K562 (cell line): ENCODE measurements at regions not wholly inside any gene's neighbourhood (a gene's known extent, or its start where the extent isn't known, plus 50 kb on each side); places are given as distances from the start of the nearest gene placed in this dataset.

ENCODE experiments used
- ATAC-seq: fragments of 200-7000 bp; cut with Tn5 transposase; 3 replicates; pipeline ENCODE4 v1.9.1; 2020; ENCODE audit warnings: moderate library complexity
- BruUV-seq: library from RNA; stranded (reverse); fragments of 400-500 nt; replicated peaks from 2 replicates; lab custom pipeline; 2021; lab: Mats Ljungman, UMichigan
- CTCF ChIA-PET: fragments of 300-600 bp; formaldehyde crosslinking; extraction: SDS; loops from one replicate; lab custom pipeline; 2021; ENCODE audit warnings: low intra/inter-chr PET ratio; lab: Yijun Ruan, JAX
- POLR2A ChIA-PET: fragments of 300-600, 350-650 bp; sonication (Branson Sonifier 250); formaldehyde crosslinking; extraction: SDS; loops from one replicate; lab custom pipeline; 2021; ENCODE audit warnings: antibody characterized with exemption, inconsistent platforms; lab: Yijun Ruan, JAX
- DNase-seq, 4 experiments: peaks; one replicate each; pipeline versions ENCODE4 v3.0.0 to v3.0.0-alpha.2; 2011 to 2018; ENCODE audit warnings: low spot score in 3 of 4, mixed read lengths in 3 of 4; ENCODE audit errors: extremely low read depth in 1 of 4
- FAIRE-seq: peaks from 2 replicates; lab custom pipeline; 2011; peaks lifted over from hg19 to GRCh38; lab: Jason Lieb, UNC
- H2AFZ ChIP-seq: 2 replicates; pipeline ENCODE4 v1.6.0; 2011; ENCODE audit warnings: low read depth, low read length, control low read depth, inconsistent platforms
- H3K27ac ChIP-seq: fragments of 200-600 bp; 3 replicates; pipeline ENCODE4 v1.8.0; 2011; ENCODE audit warnings: low read depth, mild to moderate bottlenecking, control low read depth, inconsistent platforms, low read length, moderate library complexity, mixed read lengths; ENCODE audit errors: extremely low read depth
- H3K27me3 ChIP-seq, 2 experiments: fragments of 300-600 bp in 1 of 2; 2 replicates in 1 of 2; 3 replicates in 1 of 2; pipeline versions ENCODE4 v1.6.0 to v1.8.0; 2011; ENCODE audit warnings: inconsistent platforms in 2 of 2, low read length in 2 of 2, mild to moderate bottlenecking in 1 of 2, mixed read lengths in 1 of 2, moderate library complexity in 1 of 2; ENCODE audit not compliant: control insufficient read depth in 2 of 2, insufficient read depth in 2 of 2
- H3K36me3 ChIP-seq: fragments of 300-600 bp; 3 replicates; pipeline ENCODE4 v1.8.0; 2011; ENCODE audit warnings: mild to moderate bottlenecking, low read length, inconsistent platforms; ENCODE audit not compliant: control insufficient read depth, insufficient read depth
- H3K4me1 ChIP-seq, 2 experiments: fragments of 200-600 bp in 1 of 2; replicated peaks in 1 of 2; 2 replicates in 1 of 2; 3 replicates in 1 of 2; pipeline versions ENCODE4 v1.5.1 to v1.8.0; 2011; ENCODE audit warnings: inconsistent platforms in 2 of 2, low read length in 2 of 2, mild to moderate bottlenecking in 1 of 2, mixed read lengths in 1 of 2, moderate library complexity in 1 of 2; ENCODE audit not compliant: control insufficient read depth in 2 of 2, insufficient read depth in 2 of 2
- H3K4me2 ChIP-seq: 2 replicates; pipeline ENCODE4 v1.6.1; 2011; ENCODE audit warnings: low read length, control low read depth, inconsistent platforms, mixed read lengths; ENCODE audit not compliant: insufficient read depth
- H3K4me3 ChIP-seq: fragments of 200-600 bp; sonication (generic), shearing (Covaris generic); 2 replicates; pipeline ENCODE4 v1.5.1; 2016; ENCODE audit warnings: control low read depth, inconsistent platforms
- H3K79me2 ChIP-seq: fragments of 200-600 bp; 3 replicates; pipeline ENCODE4 v1.8.0; 2011; ENCODE audit warnings: low read length, inconsistent platforms; ENCODE audit not compliant: control insufficient read depth, insufficient read depth
- H3K9ac ChIP-seq, 2 experiments: 2 replicates each; pipeline versions ENCODE4 v1.6.0 to v1.6.1; 2011; ENCODE audit warnings: low read depth in 2 of 2, low read length in 2 of 2, control low read depth in 1 of 2, inconsistent platforms in 1 of 2, mild to moderate bottlenecking in 1 of 2, mixed read lengths in 1 of 2; ENCODE audit not compliant: insufficient read depth in 1 of 2
- H3K9me1 ChIP-seq: one replicate; pipeline ENCODE4 v1.6.0; 2011; ENCODE audit warnings: inconsistent platforms, mild to moderate bottlenecking, low read length, moderate library complexity; ENCODE audit not compliant: control insufficient read depth, insufficient read depth
- H3K9me3 ChIP-seq: replicated peaks from 2 replicates; pipeline ENCODE4 v1.5.1; 2011; ENCODE audit warnings: low read depth, low read length, inconsistent platforms; ENCODE audit not compliant: control insufficient read depth, insufficient read depth
- H4K20me1 ChIP-seq: replicated peaks from 2 replicates; pipeline ENCODE4 v1.6.1; 2011; ENCODE audit warnings: low read length, inconsistent platforms, mixed read lengths; ENCODE audit not compliant: control insufficient read depth, insufficient read depth
- CEBPZ ChIP-seq: fragments of 150-350 bp; IDR thresholded peaks from 2 replicates; pipeline ENCODE4 v1.6.1; 2014; ENCODE audit warnings: low read depth, mild to moderate bottlenecking, low read length, borderline replicate concordance
- CHD4 ChIP-seq: fragments of 200-600 bp; sonication (generic); IDR thresholded peaks from 3 replicates; pipeline ENCODE4 v1.6.1; 2012; ENCODE audit warnings: low read depth, mild to moderate bottlenecking, mixed read lengths, low read length, inconsistent platforms; ENCODE audit not compliant: insufficient read depth, insufficient replicate concordance, poor library complexity, severe bottlenecking
- CTCFL ChIP-seq: IDR thresholded peaks from 2 replicates; pipeline ENCODE4 v1.6.1; 2011; ENCODE audit warnings: borderline replicate concordance, low read depth, mild to moderate bottlenecking, moderate library complexity, low read length; ENCODE audit not compliant: insufficient read depth, poor library complexity, severe bottlenecking
- HMBOX1 ChIP-seq: sonication (generic); IDR thresholded peaks from 2 replicates; pipeline ENCODE4 v1.6.1; 2016
- HMG20B ChIP-seq: fragments of 250-450 bp; sonication (Bioruptor Pico); IDR thresholded peaks from 2 replicates; pipeline ENCODE4 v1.5.0; 2021; ENCODE audit warnings: mild to moderate bottlenecking
- HSF4 ChIP-seq: fragments of 250-450 bp; sonication (Bioruptor Pico); IDR thresholded peaks from 2 replicates; pipeline ENCODE4 v2.1.2; 2022; ENCODE audit warnings: mild to moderate bottlenecking, moderate library complexity, borderline replicate concordance
- LEF1 ChIP-seq: fragments of 450-650 bp; IDR thresholded peaks from 2 replicates; pipeline ENCODE4 v1.6.1; 2016; ENCODE audit warnings: mild to moderate bottlenecking
- POU5F1 ChIP-seq: fragments of 150-350 bp; IDR thresholded peaks from 2 replicates; pipeline ENCODE4 v1.6.1; 2014; ENCODE audit warnings: borderline replicate concordance, low read length, low read depth, mild to moderate bottlenecking; ENCODE audit not compliant: partially characterized antibody
- RBM22 ChIP-seq: fragments of 200-400 bp; formaldehyde crosslinking; IDR thresholded peaks from 2 replicates; pipeline ENCODE4 v1.6.1; 2018; ENCODE audit warnings: low read length, low read depth; ENCODE audit not compliant: poor library complexity, severe bottlenecking
- RUNX1 ChIP-seq: sonication (generic); IDR thresholded peaks from 2 replicates; pipeline ENCODE4 v1.6.1; 2016; ENCODE audit warnings: antibody characterized with exemption, low read depth
- SRSF1 ChIP-seq: fragments of 200-400 bp; formaldehyde crosslinking; IDR thresholded peaks from 2 replicates; pipeline ENCODE4 v1.6.1; 2017; ENCODE audit warnings: mild to moderate bottlenecking, low read depth, low read length, moderate library complexity
- ZNF518B ChIP-seq: fragments of 250-450 bp; sonication (Bioruptor Pico); IDR thresholded peaks from 2 replicates; pipeline ENCODE4 v1.5.0; 2021; ENCODE audit warnings: mild to moderate bottlenecking, moderate library complexity
- ZNF57 ChIP-seq: fragments of 450-650 bp; formaldehyde crosslinking; IDR thresholded peaks from 2 replicates; pipeline ENCODE4 v1.4.0; 2020; ENCODE audit warnings: mild to moderate bottlenecking, moderate library complexity
- WGBS: fragments of 100-300 bp; shearing (Covaris generic); methylation state at CpG from one replicate; pipeline ENCODE4 v1.1.6; 2016; ENCODE audit warnings: low coverage, mixed read lengths; ENCODE audit not compliant: insufficient coverage; ENCODE audit errors: missing lambda C conversion rate; 5-methylcytosine and 5-hydroxymethylcytosine counted together
- in situ Hi-C: fragments of 300-500 bp; cut with MboI; formaldehyde crosslinking; loops from 4 replicates; pipeline ENCODE4 v1.15.0; 2018; ENCODE audit warnings: inconsistent platforms, mixed read lengths
- intact Hi-C: fragments of 100-400 bp; cut with micrococcal nuclease; formaldehyde crosslinking; loops from 2 replicates; pipeline ENCODE4 v1.14.2; 2022

- FAIRE-seq (no peak), ATAC-seq (no peak), DNase-seq (no peak)
- Histone ChIP-seq H3K36me3 (no peaks in the 10 kb centered on the region), H3K9me3 (no peaks in the 10 kb centered on the region), H4K20me1 (no peaks in the 10 kb centered on the region), H3K79me2 (no peaks in the 10 kb centered on the region; the same call in 2 of the 3 replicates), H3K4me3 (no peak overlapping the region), H3K4me2 (no peak overlapping the region), H3K9ac (no peak overlapping the region), H3K9me1 (no peaks in the 10 kb centered on the region), H2AFZ (no peak overlapping the region), H3K27me3 (no peaks in the 10 kb centered on the region), H3K4me1 (no peaks in the 10 kb centered on the region), H3K27ac (no peak overlapping the region)
- ChIA-PET POLR2A (no interaction called here), CTCF (no interaction called here)
- in situ Hi-C loops, result no loop called here
- intact Hi-C loops, result no loop called here
- 71% methylated on average over 1 of the region's 1 CpG for WGBS
- no TSS peak for BruUV-seq
- TF ChIP-seq POU5F1, result no peak
- no peak for TF ChIP-seq RBM22
- no peak for TF ChIP-seq ZNF518B (CRISPR knock-in tag)
- no peak for TF ChIP-seq HSF4 (CRISPR knock-in tag)
- no peak for TF ChIP-seq RUNX1
- no peak for TF ChIP-seq ZNF57 (CRISPR knock-in tag)
- TF ChIP-seq LEF1, result no peak
- TF ChIP-seq HMBOX1, result no peak
- no peak for TF ChIP-seq SRSF1
- no peak for TF ChIP-seq HMG20B (CRISPR knock-in tag)
- TF ChIP-seq CHD4, result no peak
- no peak for TF ChIP-seq CTCFL
- no peak for TF ChIP-seq CEBPZ
Observed at GRCh38 chr14:26888592-26888991, 290.8 kb upstream of the NOVA1 start.
